ENCODE measurements at regions not wholly inside any gene's neighbourhood (a gene's known extent, or its start where the extent isn't known, plus 50 kb on each side); places are given as distances from the start of the nearest gene placed in this dataset.

DNA sequence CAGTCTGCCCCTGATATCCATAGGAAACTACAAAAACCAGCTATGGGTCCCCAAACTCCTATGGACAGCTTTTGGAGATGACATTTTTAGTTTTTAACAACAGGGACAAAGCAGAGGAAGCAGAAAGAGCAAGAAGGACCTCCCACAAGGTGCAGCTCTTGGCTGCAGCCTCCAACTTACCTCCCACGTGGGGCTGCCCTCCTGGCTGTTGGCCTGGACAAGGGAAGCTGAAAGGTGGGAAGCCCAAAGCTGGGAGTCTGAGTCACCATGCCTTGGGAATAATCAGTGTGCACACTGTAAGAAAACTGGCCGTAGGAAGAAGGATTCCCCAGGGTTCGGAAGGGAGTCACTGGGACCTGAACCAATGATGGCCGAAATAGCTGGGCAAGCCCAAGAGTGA is 51.8 kb upstream of the PAX1 start:
- no peaks in the 10 kb centered on the region for H3K4me1 Mint-ChIP-seq
- H3K27me3 Mint-ChIP-seq = peaks cover 6% of the 10 kb centered on the region
- no peak for ATAC-seq (ENCODE audit: low read depth)
- H3K4me3 Mint-ChIP-seq = no peak overlapping the region
- H3K27ac Mint-ChIP-seq = no peak overlapping the region
- H3K36me3 Mint-ChIP-seq = no peaks in the 10 kb centered on the region
- no peak for DNase-seq
- POLR2A ChIA-PET = no interaction called here
- no peaks in the 10 kb centered on the region for H3K9me3 Mint-ChIP-seq

DNA sequence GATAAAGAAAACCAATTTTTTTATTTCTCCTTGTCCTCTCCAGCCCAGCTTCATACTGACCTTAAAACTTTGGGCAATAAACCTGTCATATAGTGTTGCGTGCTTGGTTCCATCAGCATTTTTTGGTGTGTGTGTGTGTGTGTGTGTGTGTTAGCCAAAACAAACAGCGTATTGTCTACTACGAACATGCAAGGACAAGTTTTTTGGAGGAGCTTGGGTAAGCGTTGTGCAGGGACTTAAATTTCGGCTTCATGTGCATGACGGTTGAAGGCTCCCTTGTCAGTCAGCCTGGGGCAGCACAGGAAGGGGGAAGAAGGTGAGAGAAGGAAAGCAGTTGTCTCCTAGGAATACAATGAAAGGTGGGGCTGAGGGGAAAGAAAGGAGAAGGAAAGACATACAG is 62.0 kb upstream of the PAX1 start:
- ATAC-seq (ENCODE audit: low read depth) (no peak), DNase-seq (no peak)
- POLR2A ChIA-PET = no interaction called here
- H3K27me3 Mint-ChIP-seq = no peaks in the 10 kb centered on the region
- H3K36me3 Mint-ChIP-seq = no peaks in the 10 kb centered on the region
- H3K27ac Mint-ChIP-seq = no peak overlapping the region
- H3K9me3 Mint-ChIP-seq = peaks cover 5% of the 10 kb centered on the region
- H3K4me1 Mint-ChIP-seq = no peaks in the 10 kb centered on the region
- no peak overlapping the region for H3K4me3 Mint-ChIP-seq

DNA sequence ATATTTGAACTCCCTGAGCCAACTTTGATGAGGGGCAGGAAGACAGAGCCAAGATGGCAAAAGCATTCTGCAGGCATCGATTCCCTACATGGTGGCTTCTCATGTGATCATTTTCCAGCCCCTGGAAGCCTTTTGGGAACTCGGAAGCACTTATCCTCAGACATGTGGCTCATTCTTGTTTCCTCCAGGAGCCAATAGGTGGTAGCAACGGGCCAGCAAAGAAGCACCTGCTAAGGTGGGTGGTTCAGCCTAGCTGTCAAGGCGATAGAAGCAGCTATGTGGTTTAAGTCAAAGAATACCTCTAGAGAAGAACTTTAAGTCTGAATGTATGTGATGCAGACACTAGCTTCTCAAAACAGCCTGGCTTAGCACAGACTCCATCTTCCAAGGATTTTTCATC is 64.9 kb upstream of the PAX1 start:
- Mint-ChIP-seq H3K4me3 (no peak overlapping the region), H3K27ac (no peak overlapping the region), H3K4me1 (no peaks in the 10 kb centered on the region), H3K36me3 (no peaks in the 10 kb centered on the region), H3K9me3 (peaks cover 3% of the 10 kb centered on the region), H3K27me3 (no peaks in the 10 kb centered on the region)
- ATAC-seq (ENCODE audit: low read depth) (no peak), DNase-seq (no peak)
- POLR2A ChIA-PET = no interaction called here

DNA sequence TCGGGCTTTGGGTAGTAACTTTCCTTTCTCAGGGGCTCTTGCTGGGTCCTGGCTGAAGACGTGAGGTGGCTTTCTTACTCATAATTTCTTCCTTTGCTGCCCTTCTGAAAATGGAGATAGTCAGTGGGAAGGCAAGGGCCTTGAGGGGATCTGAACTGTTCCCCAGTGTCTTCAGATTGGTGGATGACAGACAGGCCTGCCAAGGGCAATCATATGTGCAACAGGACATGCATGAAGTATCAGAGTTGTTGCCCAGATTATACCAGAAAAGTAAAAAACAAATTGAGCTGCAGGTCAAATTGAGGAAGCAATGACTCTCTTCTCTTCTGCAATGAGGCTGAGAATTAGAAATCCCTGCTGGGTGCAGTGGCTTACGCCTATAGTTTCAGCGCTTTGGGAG is 71.6 kb upstream of the PAX1 start:
- POLR2A ChIA-PET = no interaction called here
- H3K9me3 Mint-ChIP-seq = peaks cover 3% of the 10 kb centered on the region
- no peak overlapping the region for H3K27ac Mint-ChIP-seq
- ATAC-seq (ENCODE audit: low read depth) (no peak), DNase-seq (no peak)
- H3K27me3 Mint-ChIP-seq = peaks cover 7% of the 10 kb centered on the region
- H3K36me3 Mint-ChIP-seq = no peaks in the 10 kb centered on the region
- H3K4me3 Mint-ChIP-seq = no peak overlapping the region
- H3K4me1 Mint-ChIP-seq = no peaks in the 10 kb centered on the region

DNA sequence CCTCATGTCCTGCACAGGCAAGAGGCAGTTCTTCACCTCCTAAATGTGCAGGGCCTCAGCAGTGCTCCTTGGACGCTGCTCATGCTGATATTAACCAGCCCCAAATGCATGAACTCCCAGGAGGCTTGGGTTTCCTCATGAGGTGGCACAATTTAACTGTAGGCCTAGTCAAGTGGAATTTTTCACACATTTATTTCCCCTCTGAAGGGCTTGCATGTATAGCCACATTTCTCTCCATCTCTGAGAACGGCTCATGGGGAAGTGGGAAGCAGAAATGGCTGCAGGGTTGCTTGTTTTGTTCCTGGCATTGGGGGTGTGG is 72.8 kb upstream of the PAX1 start:
- H3K36me3 Mint-ChIP-seq = no peaks in the 10 kb centered on the region
- H3K27me3 Mint-ChIP-seq = peaks cover 7% of the 10 kb centered on the region
- H3K4me1 Mint-ChIP-seq = no peaks in the 10 kb centered on the region
- POLR2A ChIA-PET = no interaction called here
- no peak overlapping the region for H3K27ac Mint-ChIP-seq
- DNase-seq = no peak
- H3K4me3 Mint-ChIP-seq = no peak overlapping the region
- H3K9me3 Mint-ChIP-seq = peaks cover 3% of the 10 kb centered on the region
- no peak for ATAC-seq (ENCODE audit: low read depth)

DNA sequence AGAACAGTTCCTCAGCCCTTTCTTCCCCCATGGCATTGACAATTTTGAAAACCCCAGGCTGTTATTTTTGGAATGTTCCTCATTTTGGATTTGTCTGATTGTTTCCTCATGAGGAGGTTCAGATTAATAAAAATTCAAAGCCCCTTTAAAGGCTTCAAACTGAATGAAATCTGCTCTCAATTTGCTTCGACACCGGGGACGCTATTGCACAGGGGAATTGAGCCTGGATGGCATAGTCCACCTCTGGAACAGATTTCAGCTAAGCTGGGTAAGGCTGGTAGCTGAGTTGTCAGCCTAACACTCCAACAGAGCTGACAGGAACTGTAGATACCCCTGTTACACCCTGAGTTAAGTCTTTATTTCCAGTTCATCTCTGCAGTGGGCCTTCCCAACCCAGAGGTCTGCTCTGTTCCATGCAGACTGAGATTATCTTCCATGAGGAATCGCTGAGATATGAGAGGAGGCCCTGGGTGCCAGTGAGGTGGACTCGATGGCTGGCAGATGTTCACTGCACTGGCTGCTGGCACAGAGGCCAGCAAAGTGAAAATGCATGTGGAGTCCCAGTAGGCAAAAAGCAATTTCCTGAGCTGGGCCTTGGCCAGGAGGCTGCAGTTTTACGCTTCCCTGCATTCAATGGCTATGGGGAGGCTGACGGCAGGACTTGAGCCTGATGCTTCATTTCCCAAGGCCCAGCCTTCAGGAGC is 73.3 kb upstream of the PAX1 start:
- no peaks in the 10 kb centered on the region for H3K4me1 Mint-ChIP-seq
- POLR2A ChIA-PET = no interaction called here
- peaks cover 7% of the 10 kb centered on the region for H3K27me3 Mint-ChIP-seq
- H3K9me3 Mint-ChIP-seq = peaks cover 3% of the 10 kb centered on the region
- H3K4me3 Mint-ChIP-seq = no peak overlapping the region
- ATAC-seq (ENCODE audit: low read depth) (no peak), DNase-seq (no peak)
- no peak overlapping the region for H3K27ac Mint-ChIP-seq
- H3K36me3 Mint-ChIP-seq = no peaks in the 10 kb centered on the region

DNA sequence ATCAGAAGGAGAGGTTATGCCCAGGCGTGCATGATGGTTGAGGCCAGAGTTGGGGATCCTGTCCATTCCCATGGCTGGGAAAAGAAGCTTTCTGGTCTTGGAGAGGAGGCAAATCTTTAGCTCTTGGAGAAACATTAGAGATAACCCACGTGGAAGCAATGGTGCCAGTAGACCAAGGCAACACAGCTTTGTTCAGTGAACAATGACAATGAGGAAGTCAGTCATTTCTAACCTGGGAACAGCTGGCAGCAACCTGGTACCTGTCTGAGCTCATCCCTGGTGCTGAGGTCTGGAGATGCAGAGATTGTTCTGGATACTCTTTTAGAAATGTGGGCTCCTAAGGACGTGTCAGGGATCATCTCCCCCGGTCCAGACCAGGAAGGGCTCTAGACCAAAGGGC is 76.7 kb upstream of the PAX1 start:
- ATAC-seq (ENCODE audit: low read depth) (no peak), DNase-seq (no peak)
- Mint-ChIP-seq H3K27me3 (peaks cover 7% of the 10 kb centered on the region), H3K36me3 (no peaks in the 10 kb centered on the region), H3K4me3 (no peak overlapping the region), H3K4me1 (no peaks in the 10 kb centered on the region), H3K27ac (no peak overlapping the region), H3K9me3 (no peaks in the 10 kb centered on the region)
- POLR2A ChIA-PET = no interaction called here

DNA sequence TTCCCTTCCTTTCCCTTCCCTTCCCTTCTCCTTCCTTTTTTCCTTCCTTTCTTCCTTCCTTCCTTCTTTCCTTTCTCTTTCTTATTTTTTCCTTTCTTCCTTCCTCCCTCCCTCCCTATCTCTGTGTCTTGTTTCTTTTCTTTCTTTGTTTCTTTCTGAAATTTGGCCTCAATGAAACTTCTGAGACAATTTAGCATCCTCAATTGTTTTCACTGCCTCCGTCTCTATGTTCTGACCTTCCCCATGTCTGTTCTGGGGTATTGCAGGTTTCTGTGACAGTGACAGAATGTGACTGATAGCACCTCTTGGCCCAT is 81.7 kb upstream of the PAX1 start:
- H3K36me3 Mint-ChIP-seq = no peaks in the 10 kb centered on the region
- DNase-seq (no peak), ATAC-seq (ENCODE audit: low read depth) (no peak)
- POLR2A ChIA-PET = no interaction called here
- no peak overlapping the region for H3K4me3 Mint-ChIP-seq
- peaks cover 6% of the 10 kb centered on the region for H3K4me1 Mint-ChIP-seq
- H3K27me3 Mint-ChIP-seq = peaks cover 5% of the 10 kb centered on the region
- no peak overlapping the region for H3K27ac Mint-ChIP-seq
- H3K9me3 Mint-ChIP-seq = no peaks in the 10 kb centered on the region

DNA sequence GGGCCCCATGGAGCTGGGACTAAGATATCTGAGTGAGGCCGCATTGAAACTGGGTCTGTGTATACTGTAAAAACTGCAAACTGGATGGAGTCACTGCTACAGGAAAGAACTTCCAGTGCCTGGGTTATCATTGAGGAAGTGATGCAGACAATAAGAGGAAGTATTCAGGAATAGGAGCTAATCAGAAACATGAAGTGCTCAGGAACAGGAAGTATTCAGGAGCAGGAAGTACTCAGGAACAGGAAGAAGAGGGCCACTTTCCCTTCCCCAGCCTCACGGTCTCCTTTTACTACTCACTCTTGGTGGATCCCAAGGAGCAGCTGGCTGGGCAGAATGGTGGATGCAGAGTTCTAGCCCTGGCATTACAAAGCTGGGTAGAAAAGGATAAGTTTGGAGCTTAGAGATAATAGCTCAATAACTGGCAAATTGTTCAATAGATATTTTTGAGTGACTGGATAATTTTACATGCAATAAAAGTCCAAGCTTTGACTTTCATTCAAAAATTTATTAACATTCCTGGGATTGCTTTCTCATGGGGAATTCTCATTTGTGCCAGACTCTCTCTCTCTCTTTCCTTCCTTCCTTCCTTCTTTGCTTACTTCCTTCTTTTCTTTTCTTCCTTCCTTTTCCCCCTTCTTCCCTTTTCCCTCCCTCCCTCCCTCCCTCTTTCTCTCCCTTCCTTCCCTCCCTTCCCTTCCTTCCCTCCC is 82.2 kb upstream of the PAX1 start:
- Mint-ChIP-seq H3K4me3 (no peak overlapping the region), H3K9me3 (no peaks in the 10 kb centered on the region), H3K27ac (no peak overlapping the region), H3K27me3 (peaks cover 5% of the 10 kb centered on the region), H3K4me1 (peaks cover 8% of the 10 kb centered on the region), H3K36me3 (no peaks in the 10 kb centered on the region)
- DNase-seq = no peak
- no peak for ATAC-seq (ENCODE audit: low read depth)
- POLR2A ChIA-PET = no interaction called here

DNA sequence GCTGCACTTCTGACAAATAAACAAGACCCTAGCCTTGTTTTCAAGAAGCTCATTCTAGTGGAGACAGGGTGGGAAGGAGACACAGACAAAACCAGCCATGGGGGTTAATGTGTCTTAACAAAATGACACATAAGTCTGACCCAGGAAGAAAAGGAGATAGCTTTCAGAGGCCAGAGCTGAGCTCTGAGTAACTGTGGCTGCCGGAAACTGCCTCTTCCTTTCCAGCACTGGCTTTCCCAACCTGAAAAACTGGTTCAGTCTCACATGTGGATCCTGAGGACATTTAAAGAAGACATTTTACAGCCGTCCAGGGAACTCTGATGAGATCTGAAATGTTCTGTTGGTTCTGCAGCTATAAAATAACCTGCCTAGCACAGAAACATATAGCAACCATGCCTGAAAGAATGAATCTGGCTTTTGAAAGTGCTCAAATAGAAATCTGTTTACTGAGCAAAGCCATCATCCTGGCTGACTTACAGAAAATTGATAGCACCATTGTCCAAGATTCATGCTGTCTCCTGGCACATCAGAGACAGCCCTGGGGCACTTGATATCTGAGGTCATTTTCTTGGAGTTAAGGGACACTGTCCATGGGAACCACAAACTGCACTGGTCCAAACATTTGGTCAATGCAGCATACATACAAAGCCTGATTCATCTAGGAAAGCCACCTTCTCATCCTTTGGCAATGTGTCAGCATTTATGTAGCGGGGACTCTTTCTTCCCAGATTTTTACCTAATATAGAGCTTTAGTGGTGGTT is 83.2 kb upstream of the PAX1 start:
- Mint-ChIP-seq H3K36me3 (no peaks in the 10 kb centered on the region), H3K9me3 (no peaks in the 10 kb centered on the region), H3K27me3 (peaks cover 8% of the 10 kb centered on the region), H3K27ac (no peak overlapping the region), H3K4me3 (no peak overlapping the region), H3K4me1 (peaks cover 8% of the 10 kb centered on the region)
- POLR2A ChIA-PET = no interaction called here
- no peak for DNase-seq
- ATAC-seq (ENCODE audit: low read depth) = no peak

DNA sequence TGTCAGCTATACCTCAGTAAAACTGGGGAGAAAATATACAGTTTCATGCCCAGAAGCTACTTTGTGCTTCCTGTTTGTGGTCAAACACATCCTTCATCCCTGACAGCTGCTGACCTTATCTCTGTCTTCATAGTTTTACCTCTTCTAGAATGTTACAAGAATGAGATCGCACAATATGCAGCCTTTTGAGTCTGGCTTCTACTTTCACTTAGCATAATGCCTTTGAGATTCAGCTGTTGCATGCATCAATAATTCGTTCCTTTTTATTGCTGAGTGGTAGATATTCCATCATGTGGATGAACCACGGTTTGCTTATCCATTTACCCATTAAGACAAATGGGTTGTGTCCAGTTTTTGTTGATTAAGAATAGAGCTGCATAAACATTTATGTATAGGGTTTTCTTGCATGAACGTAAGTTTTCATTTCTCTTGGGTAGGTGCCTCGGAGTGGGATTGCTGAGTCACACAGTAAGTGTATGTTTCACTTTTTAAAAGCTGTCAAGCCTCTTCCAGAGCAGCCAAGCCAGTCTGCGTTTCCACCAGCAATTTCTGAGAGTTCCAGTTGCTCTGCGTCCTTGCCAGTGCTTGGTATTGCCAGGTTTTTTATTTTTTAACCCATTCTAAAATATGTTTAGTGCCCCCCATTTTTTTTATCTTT is 86.6 kb upstream of the PAX1 start:
- POLR2A ChIA-PET = no interaction called here
- DNase-seq = no peak
- no peaks in the 10 kb centered on the region for H3K9me3 Mint-ChIP-seq
- H3K27me3 Mint-ChIP-seq = peaks cover 18% of the 10 kb centered on the region
- no peaks in the 10 kb centered on the region for H3K36me3 Mint-ChIP-seq
- ATAC-seq (ENCODE audit: low read depth) = no peak
- no peak overlapping the region for H3K4me3 Mint-ChIP-seq
- no peak overlapping the region for H3K27ac Mint-ChIP-seq
- peaks cover 8% of the 10 kb centered on the region for H3K4me1 Mint-ChIP-seq

DNA sequence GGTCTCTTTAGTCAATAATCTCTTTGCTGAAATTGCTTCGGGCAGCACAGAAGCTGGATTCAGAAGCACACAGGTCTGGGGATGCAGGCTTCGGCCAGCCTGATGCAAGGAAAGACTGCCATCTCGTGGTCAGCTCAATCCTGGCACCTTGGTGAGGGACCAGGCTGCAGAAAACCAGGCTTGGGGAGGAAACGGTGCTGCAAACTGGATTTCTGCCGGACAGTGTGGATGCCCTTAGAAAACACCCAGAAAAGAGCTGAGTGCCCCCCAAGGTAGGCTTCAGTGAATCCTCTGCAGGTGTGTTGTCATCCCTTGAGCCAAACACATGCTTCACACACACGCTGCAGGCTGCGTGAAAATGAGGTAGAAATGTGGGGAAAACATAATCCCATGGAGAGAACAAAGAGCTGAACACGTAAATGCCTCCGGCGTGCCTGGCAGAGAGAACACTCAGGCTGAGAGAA is 89.8 kb upstream of the PAX1 start:
- ATAC-seq (ENCODE audit: low read depth) (peak; percentile 56), DNase-seq (peak; percentile 37)
- Mint-ChIP-seq H3K27me3 (peaks cover 16% of the 10 kb centered on the region), H3K27ac (no peak overlapping the region), H3K4me3 (no peak overlapping the region), H3K36me3 (no peaks in the 10 kb centered on the region), H3K9me3 (peaks cover 1% of the 10 kb centered on the region), H3K4me1 (peaks cover 3% of the 10 kb centered on the region)
- POLR2A ChIA-PET = no interaction called here

DNA sequence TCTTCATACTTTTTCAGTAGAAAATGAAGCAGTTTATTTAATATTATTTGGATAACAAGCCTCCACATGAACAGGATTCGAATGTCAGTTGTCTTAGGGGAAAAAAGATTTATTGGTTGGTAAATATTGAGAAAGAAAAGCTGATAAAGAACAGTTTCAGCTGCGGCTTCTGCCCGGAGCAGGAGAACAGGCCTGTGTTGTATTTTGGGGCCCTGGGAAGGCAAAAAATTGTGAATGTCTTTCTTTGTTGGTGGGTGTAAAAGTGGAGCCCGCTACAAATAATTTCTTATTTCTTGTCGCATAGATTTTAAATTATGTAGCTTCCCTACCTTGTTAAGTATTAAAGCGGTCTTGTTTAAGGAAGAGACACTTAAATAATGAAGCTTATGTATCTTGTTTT is 90.5 kb upstream of the PAX1 start:
- H3K36me3 Mint-ChIP-seq = no peaks in the 10 kb centered on the region
- peaks cover 3% of the 10 kb centered on the region for H3K4me1 Mint-ChIP-seq
- ATAC-seq (ENCODE audit: low read depth) = no peak
- POLR2A ChIA-PET = no interaction called here
- H3K27ac Mint-ChIP-seq = no peak overlapping the region
- H3K27me3 Mint-ChIP-seq = peaks cover 15% of the 10 kb centered on the region
- H3K4me3 Mint-ChIP-seq = no peak overlapping the region
- DNase-seq = no peak
- peaks cover 1% of the 10 kb centered on the region for H3K9me3 Mint-ChIP-seq

DNA sequence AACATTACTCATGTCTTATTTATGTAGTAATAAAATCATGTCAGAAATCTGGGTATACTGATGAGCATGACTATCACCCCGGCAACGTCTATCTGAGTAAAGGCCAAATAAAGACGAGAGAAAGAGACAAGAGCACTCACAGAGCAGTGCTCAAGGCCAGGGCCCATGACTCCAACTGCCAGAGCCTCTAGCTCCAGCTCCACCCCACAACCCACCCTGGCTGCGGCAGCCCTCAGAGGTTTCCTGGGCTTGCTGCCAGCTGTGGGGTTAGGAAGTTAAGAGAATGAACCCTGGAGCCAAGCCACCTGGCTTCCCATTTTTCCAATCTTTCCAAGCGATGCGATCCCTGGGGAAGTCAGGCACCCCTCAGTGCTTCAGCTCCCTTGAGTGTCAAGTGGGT is 92.0 kb upstream of the PAX1 start:
- Mint-ChIP-seq H3K36me3 (no peaks in the 10 kb centered on the region), H3K4me1 (no peaks in the 10 kb centered on the region), H3K27me3 (peaks cover 15% of the 10 kb centered on the region), H3K9me3 (peaks cover 1% of the 10 kb centered on the region), H3K4me3 (no peak overlapping the region), H3K27ac (no peak overlapping the region)
- POLR2A ChIA-PET = no interaction called here
- DNase-seq (no peak), ATAC-seq (ENCODE audit: low read depth) (no peak)
